HG02610 (cell line): ENCODE measurements at regions not wholly inside any gene's neighbourhood (a gene's known extent, or its start where the extent isn't known, plus 50 kb on each side); places are given as distances from the start of the nearest gene placed in this dataset.

Experiments used
- ATAC-seq: cut with Tn5 transposase; IDR thresholded peaks from one replicate; pipeline ENCODE4 v1.9.1; 2021; ENCODE audit warnings: mild to moderate bottlenecking, moderate library complexity; ENCODE audit not compliant: unreplicated experiment

GRCh38 chr1:25063591-25064416, 133.7 kb upstream of the RUNX3 start:
- no peak for ATAC-seq

- no peak for ATAC-seq
Measured at GRCh38 chr1:25062621-25063255, 132.7 kb upstream of the RUNX3 start.

GRCh38 chr1:25061261-25061995, 131.4 kb upstream of the RUNX3 start:
- no peak for ATAC-seq

- no peak for ATAC-seq
Measured at GRCh38 chr1:25057188-25057587, 127.1 kb upstream of the RUNX3 start.

GRCh38 chr1:25056536-25056935, 126.5 kb upstream of the RUNX3 start:
- no peak for ATAC-seq

GRCh38 chr1:25055961-25056360, 125.9 kb upstream of the RUNX3 start:
- ATAC-seq: no peak

GRCh38 chr1:25055324-25055780, 125.3 kb upstream of the RUNX3 start:
- ATAC-seq: no peak

- ATAC-seq: no peak
Measured at GRCh38 chr1:25054526-25055323, 124.6 kb upstream of the RUNX3 start.

- no peak for ATAC-seq
Measured at GRCh38 chr1:25053576-25054250, 123.6 kb upstream of the RUNX3 start.

GRCh38 chr1:25051906-25052305, 121.8 kb upstream of the RUNX3 start:
- ATAC-seq: no peak

GRCh38 chr1:25051504-25051903, 121.4 kb upstream of the RUNX3 start:
- ATAC-seq: no peak

- no peak for ATAC-seq
Measured at GRCh38 chr1:25050165-25050564, 120.1 kb upstream of the RUNX3 start.

- ATAC-seq: no peak
Measured at GRCh38 chr1:25049190-25049589, 119.1 kb upstream of the RUNX3 start.

- ATAC-seq: no peak
Measured at GRCh38 chr1:25048728-25049127, 118.7 kb upstream of the RUNX3 start.

- no peak for ATAC-seq
Measured at GRCh38 chr1:25047506-25048240, 117.6 kb upstream of the RUNX3 start.

- ATAC-seq: no peak
Measured at GRCh38 chr1:25046194-25046532, 116.1 kb upstream of the RUNX3 start.

GRCh38 chr1:25045480-25046193, 115.6 kb upstream of the RUNX3 start:
- ATAC-seq: no peak

GRCh38 chr1:25043228-25043580, 113.1 kb upstream of the RUNX3 start:
- ATAC-seq: no peak
